PC-9 (cell line): ENCODE measurements at regions not wholly inside any gene's neighbourhood (a gene's known extent, or its start where the extent isn't known, plus 50 kb on each side); places are given as distances from the start of the nearest gene placed in this dataset.

Experiments used
- EZH2 ChIP-seq: fragments of 200-600 bp; sonication (generic); IDR thresholded peaks from 2 replicates; pipeline ENCODE4 v1.8.0; 2017; ENCODE audit warnings: antibody characterized with exemption, low read depth
- TF ChIP-seq, protein P1 (sequence below): fragments of 200-600 bp; sonication (generic); conservative IDR thresholded peaks from 2 replicates; pipeline ENCODE4 v1.6.1; 2017; ENCODE audit warnings: mixed run types, antibody characterized with exemption, mild to moderate bottlenecking, moderate library complexity

DNA sequence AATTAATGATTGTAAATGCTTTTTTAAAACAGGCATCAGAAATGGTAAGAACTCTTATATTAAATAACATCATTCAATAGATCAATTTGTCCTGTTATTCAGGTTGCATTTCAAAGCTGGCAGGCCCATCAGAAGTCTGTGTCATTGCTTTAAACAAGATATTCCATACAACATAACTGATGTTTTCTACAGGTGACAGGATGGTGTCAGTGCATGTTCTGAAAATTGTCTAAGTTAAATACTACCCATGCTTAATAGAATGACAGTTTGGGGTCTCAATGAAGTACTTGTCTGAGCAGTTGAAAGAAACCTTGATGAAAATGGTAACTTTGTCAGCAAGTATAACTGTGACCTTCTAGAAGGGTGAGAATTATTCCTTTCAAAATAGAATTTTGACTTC is 263.2 kb downstream of the ISL1 start:
- TF ChIP-seq EZH2: no peak
- TF ChIP-seq, protein P1, sequence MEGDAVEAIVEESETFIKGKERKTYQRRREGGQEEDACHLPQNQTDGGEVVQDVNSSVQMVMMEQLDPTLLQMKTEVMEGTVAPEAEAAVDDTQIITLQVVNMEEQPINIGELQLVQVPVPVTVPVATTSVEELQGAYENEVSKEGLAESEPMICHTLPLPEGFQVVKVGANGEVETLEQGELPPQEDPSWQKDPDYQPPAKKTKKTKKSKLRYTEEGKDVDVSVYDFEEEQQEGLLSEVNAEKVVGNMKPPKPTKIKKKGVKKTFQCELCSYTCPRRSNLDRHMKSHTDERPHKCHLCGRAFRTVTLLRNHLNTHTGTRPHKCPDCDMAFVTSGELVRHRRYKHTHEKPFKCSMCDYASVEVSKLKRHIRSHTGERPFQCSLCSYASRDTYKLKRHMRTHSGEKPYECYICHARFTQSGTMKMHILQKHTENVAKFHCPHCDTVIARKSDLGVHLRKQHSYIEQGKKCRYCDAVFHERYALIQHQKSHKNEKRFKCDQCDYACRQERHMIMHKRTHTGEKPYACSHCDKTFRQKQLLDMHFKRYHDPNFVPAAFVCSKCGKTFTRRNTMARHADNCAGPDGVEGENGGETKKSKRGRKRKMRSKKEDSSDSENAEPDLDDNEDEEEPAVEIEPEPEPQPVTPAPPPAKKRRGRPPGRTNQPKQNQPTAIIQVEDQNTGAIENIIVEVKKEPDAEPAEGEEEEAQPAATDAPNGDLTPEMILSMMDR: no peak
